C4-2B (cell line): ENCODE measurements at regions not wholly inside any gene's neighbourhood (a gene's known extent, or its start where the extent isn't known, plus 50 kb on each side); places are given as distances from the start of the nearest gene placed in this dataset.

Experiments used
- H3K27ac ChIP-seq: fragments of 450-650 bp; 2 replicates; pipeline ENCODE4 v1.5.1; 2017
- CTCF ChIP-seq: fragments of 450-650 bp; conservative IDR thresholded peaks from 2 replicates; pipeline ENCODE4 v1.5.1; 2017; ENCODE audit warnings: mild to moderate bottlenecking
- ZFX ChIP-seq: fragments of 450-650 bp; IDR thresholded peaks from 2 replicates; pipeline ENCODE4 v1.6.1; 2017

GRCh38 chr19:30881930-30882329, 467.3 kb downstream of the TSHZ3 start:
- H3K27ac ChIP-seq: no peak overlapping the region
- TF ChIP-seq CTCF (no peak), ZFX (no peak)

GRCh38 chr19:30881281-30881680, 468.0 kb downstream of the TSHZ3 start:
- H3K27ac ChIP-seq: no peak overlapping the region
- TF ChIP-seq ZFX (no peak), CTCF (no peak)

- TF ChIP-seq CTCF (no peak), ZFX (no peak)
- no peak overlapping the region for H3K27ac ChIP-seq
These were observed 468.7 kb downstream of the TSHZ3 start for GRCh38 chr19:30880551-30880950.

- TF ChIP-seq ZFX: no peak
- TF ChIP-seq CTCF: no peak
- no peak overlapping the region for H3K27ac ChIP-seq
These were observed 469.1 kb downstream of the TSHZ3 start for GRCh38 chr19:30880151-30880550.

GRCh38 chr19:30879736-30880135, 469.5 kb downstream of the TSHZ3 start:
- no peak for TF ChIP-seq CTCF
- TF ChIP-seq ZFX: no peak
- H3K27ac ChIP-seq: no peak overlapping the region

- H3K27ac ChIP-seq: no peak overlapping the region
- no peak for TF ChIP-seq CTCF
- no peak for TF ChIP-seq ZFX
These were observed 470.0 kb downstream of the TSHZ3 start for GRCh38 chr19:30879225-30879624.

- H3K27ac ChIP-seq: no peak overlapping the region
- no peak for TF ChIP-seq CTCF
- TF ChIP-seq ZFX: no peak
These were observed 470.7 kb downstream of the TSHZ3 start for GRCh38 chr19:30878495-30878894.
